ENCODE measurements at regions not wholly inside any gene's neighbourhood (a gene's known extent, or its start where the extent isn't known, plus 50 kb on each side); places are given as distances from the start of the nearest gene placed in this dataset.

DNA sequence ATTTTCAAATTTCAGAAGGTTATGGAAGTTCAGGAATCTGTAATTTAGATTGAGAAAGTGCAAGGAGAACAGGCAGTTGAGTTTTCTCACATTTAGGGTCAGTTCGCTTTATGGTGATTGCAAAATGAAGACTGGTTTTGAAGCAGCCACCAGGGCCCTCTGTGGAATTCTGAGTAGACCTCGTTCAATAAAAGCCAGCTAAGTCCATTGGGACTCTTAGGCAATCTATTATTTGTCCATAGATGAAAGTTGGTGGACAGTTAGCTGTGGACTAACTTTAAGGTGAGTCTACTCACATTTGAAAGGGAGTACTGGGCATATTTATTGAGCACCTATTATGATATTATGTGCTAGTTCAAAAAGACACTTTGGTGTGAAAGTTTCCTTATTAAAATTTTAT, 266.3 kb upstream of the LINC00305 start:
- no peaks in the 10 kb centered on the region for H3K36me3 ChIP-seq (ENCODE audit: low read depth)
- H3K4me3 ChIP-seq, result no peak overlapping the region
- H3K4me2 ChIP-seq, result no peak overlapping the region
- no peaks in the 10 kb centered on the region for H3K79me2 ChIP-seq (ENCODE audit: low read depth)
- no peaks in the 10 kb centered on the region for H3K4me1 ChIP-seq (replicated peaks; ENCODE audit: insufficient read depth)
- H3F3A ChIP-seq (ENCODE audit: insufficient read depth, low read depth), result no peaks in the 10 kb centered on the region
- no peaks in the 10 kb centered on the region for H3K9me2 ChIP-seq (ENCODE audit: insufficient read depth)
- H3K27me3 ChIP-seq (ENCODE audit: insufficient read depth, low read depth), result no peaks in the 10 kb centered on the region
- no peak for TF ChIP-seq EZH2 (IDR thresholded peaks at IDR 0.05; ENCODE audit: low read depth)
- TF ChIP-seq, protein P1, sequence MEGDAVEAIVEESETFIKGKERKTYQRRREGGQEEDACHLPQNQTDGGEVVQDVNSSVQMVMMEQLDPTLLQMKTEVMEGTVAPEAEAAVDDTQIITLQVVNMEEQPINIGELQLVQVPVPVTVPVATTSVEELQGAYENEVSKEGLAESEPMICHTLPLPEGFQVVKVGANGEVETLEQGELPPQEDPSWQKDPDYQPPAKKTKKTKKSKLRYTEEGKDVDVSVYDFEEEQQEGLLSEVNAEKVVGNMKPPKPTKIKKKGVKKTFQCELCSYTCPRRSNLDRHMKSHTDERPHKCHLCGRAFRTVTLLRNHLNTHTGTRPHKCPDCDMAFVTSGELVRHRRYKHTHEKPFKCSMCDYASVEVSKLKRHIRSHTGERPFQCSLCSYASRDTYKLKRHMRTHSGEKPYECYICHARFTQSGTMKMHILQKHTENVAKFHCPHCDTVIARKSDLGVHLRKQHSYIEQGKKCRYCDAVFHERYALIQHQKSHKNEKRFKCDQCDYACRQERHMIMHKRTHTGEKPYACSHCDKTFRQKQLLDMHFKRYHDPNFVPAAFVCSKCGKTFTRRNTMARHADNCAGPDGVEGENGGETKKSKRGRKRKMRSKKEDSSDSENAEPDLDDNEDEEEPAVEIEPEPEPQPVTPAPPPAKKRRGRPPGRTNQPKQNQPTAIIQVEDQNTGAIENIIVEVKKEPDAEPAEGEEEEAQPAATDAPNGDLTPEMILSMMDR (conservative IDR thresholded peaks at IDR 0.05), result no peak
- ChIA-PET CTCF (no interaction called here), POLR2A (ENCODE audit: unreplicated experiment) (no interaction called here)
- no peak for DNase-seq
- no peaks in the 10 kb centered on the region for H4K20me1 ChIP-seq (ENCODE audit: insufficient read depth)
- intact Hi-C loops (cut with micrococcal nuclease; ENCODE audit: unreplicated experiment), result no loop called here
- H3K27ac ChIP-seq, result no peak overlapping the region
- no TSS peak for BruUV-seq (replicated peaks)
- no peaks in the 10 kb centered on the region for H3K9me3 ChIP-seq (ENCODE audit: insufficient read depth, low read depth)
- H2AFZ ChIP-seq, result no peak overlapping the region

DNA sequence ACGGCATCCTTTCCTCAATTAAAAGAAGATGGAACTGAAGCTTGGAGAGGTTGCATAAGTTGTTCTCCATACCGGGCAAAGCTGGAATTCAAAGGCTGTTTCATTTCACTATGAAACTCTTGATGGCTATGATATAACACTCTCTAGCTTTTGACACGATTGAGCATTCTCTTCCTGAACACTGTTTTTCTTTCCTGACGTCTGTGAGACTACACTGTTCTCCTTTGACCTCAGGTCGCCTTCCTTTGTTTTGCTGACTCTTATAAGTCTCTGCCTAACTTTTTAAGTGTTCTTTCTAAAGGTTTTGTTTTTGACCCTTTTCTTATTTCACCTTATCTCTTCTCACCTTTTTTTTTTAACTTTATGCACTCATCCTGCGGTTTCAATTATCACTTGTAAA, 261.8 kb upstream of the LINC00305 start:
- Histone ChIP-seq H3K79me2 (ENCODE audit: low read depth) (no peaks in the 10 kb centered on the region), H3K4me2 (no peak overlapping the region), H3K27ac (no peak overlapping the region), H3F3A (ENCODE audit: insufficient read depth, low read depth) (no peaks in the 10 kb centered on the region), H3K9me2 (ENCODE audit: insufficient read depth) (no peaks in the 10 kb centered on the region), H3K4me1 (replicated peaks; ENCODE audit: insufficient read depth) (no peaks in the 10 kb centered on the region), H3K4me3 (no peak overlapping the region), H2AFZ (no peak overlapping the region), H3K36me3 (ENCODE audit: low read depth) (no peaks in the 10 kb centered on the region), H3K27me3 (ENCODE audit: insufficient read depth, low read depth) (no peaks in the 10 kb centered on the region), H3K9me3 (ENCODE audit: insufficient read depth, low read depth) (no peaks in the 10 kb centered on the region), H4K20me1 (ENCODE audit: insufficient read depth) (no peaks in the 10 kb centered on the region)
- no peak for TF ChIP-seq EZH2 (IDR thresholded peaks at IDR 0.05; ENCODE audit: low read depth)
- TF ChIP-seq, protein P1 (conservative IDR thresholded peaks at IDR 0.05), result no peak
- no TSS peak for BruUV-seq (replicated peaks)
- no peak for DNase-seq
- CTCF ChIA-PET, result no interaction called here
- intact Hi-C loops (cut with micrococcal nuclease; ENCODE audit: unreplicated experiment), result no loop called here
- POLR2A ChIA-PET (ENCODE audit: unreplicated experiment), result interaction anchor here (0.6 kb wide), 1 partner anchor 24 kb away, joined by 3 read pairs; no protein-coding TSS in a partner anchor

DNA sequence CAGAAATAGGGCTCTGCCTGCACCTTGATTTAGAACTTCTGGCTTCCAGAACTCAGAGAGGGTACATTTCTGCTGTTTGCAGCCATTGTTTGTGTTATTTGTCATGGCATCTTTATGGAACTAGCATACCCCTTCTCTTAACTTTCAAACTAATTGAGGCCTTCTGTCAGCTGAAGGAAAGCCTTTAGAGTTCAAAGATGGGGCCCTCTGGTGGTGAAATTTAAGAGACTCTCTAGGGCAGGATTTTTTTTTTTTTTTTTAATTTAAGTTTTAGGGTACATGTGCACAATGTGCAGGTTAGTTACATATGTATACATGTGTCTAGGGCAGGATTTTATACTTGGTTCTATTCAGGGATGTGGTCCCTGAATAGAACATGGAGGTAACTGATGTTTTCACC, 260.6 kb upstream of the LINC00305 start:
- no TSS peak for BruUV-seq (replicated peaks)
- Histone ChIP-seq H4K20me1 (ENCODE audit: insufficient read depth) (no peaks in the 10 kb centered on the region), H2AFZ (no peak overlapping the region), H3K36me3 (ENCODE audit: low read depth) (no peaks in the 10 kb centered on the region), H3K4me2 (no peak overlapping the region), H3K27me3 (ENCODE audit: insufficient read depth, low read depth) (no peaks in the 10 kb centered on the region), H3K79me2 (ENCODE audit: low read depth) (no peaks in the 10 kb centered on the region), H3K9me3 (ENCODE audit: insufficient read depth, low read depth) (no peaks in the 10 kb centered on the region), H3K4me3 (no peak overlapping the region), H3K4me1 (replicated peaks; ENCODE audit: insufficient read depth) (no peaks in the 10 kb centered on the region), H3F3A (ENCODE audit: insufficient read depth, low read depth) (no peaks in the 10 kb centered on the region), H3K9me2 (ENCODE audit: insufficient read depth) (no peaks in the 10 kb centered on the region), H3K27ac (no peak overlapping the region)
- CTCF ChIA-PET, result interaction anchor here (0.6 kb wide), 1 partner anchor 289 kb away, joined by 3 read pairs; no protein-coding TSS in a partner anchor
- DNase-seq, result no peak
- POLR2A ChIA-PET (ENCODE audit: unreplicated experiment), result no interaction called here
- intact Hi-C loops (cut with micrococcal nuclease; ENCODE audit: unreplicated experiment), result loop anchor here (1.0 kb wide), 1 partner anchor 289 kb away; no protein-coding TSS in a partner anchor
- TF ChIP-seq, protein P1 (conservative IDR thresholded peaks at IDR 0.05), result peak; percentile 65
- no peak for TF ChIP-seq EZH2 (IDR thresholded peaks at IDR 0.05; ENCODE audit: low read depth)

All from PC-9 (cell line).